Mononuclear cell (primary cell): ENCODE measurements at regions not wholly inside any gene's neighbourhood (a gene's known extent, or its start where the extent isn't known, plus 50 kb on each side); places are given as distances from the start of the nearest gene placed in this dataset.
"Not testable (repeated sequence)": the region's sequence is repeated elsewhere in the genome, so short reads cannot be mapped to it uniquely, and the experiment has no call there.

Experiments
- H3K27me3 ChIP-seq: 2 replicates; pipeline ENCODE4 v1.6.0; 2011; ENCODE audit warnings: low read length, control low read depth; ENCODE audit not compliant: insufficient read depth
- H3K4me1 ChIP-seq: 2 replicates; pipeline ENCODE4 v1.5.1; 2011; ENCODE audit warnings: mild to moderate bottlenecking, low read length, control low read depth; ENCODE audit not compliant: insufficient read depth
- H3K4me3 ChIP-seq: 2 replicates; pipeline ENCODE4 v1.5.1; 2011; ENCODE audit warnings: mild to moderate bottlenecking, low read length, moderate library complexity
- H3K9me3 ChIP-seq: 2 replicates; pipeline ENCODE4 v1.5.1; 2011; ENCODE audit warnings: low read depth, mild to moderate bottlenecking, control low read depth, low read length

- peaks cover 9% of the 10 kb centered on the region for H3K27me3 ChIP-seq
- H3K4me1 ChIP-seq: no peaks in the 10 kb centered on the region
- no peaks in the 10 kb centered on the region for H3K9me3 ChIP-seq
- H3K4me3 ChIP-seq: no peak overlapping the region
Observed at GRCh38 chr6:137545073-137545472, 50.9 kb upstream of the OLIG3 start.

- H3K27me3 ChIP-seq: peaks cover 11% of the 10 kb centered on the region
- H3K4me1 ChIP-seq: no peaks in the 10 kb centered on the region
- no peak overlapping the region for H3K4me3 ChIP-seq
- H3K9me3 ChIP-seq: no peaks in the 10 kb centered on the region
Observed at GRCh38 chr6:137547186-137547585, 53.0 kb upstream of the OLIG3 start.

DNA sequence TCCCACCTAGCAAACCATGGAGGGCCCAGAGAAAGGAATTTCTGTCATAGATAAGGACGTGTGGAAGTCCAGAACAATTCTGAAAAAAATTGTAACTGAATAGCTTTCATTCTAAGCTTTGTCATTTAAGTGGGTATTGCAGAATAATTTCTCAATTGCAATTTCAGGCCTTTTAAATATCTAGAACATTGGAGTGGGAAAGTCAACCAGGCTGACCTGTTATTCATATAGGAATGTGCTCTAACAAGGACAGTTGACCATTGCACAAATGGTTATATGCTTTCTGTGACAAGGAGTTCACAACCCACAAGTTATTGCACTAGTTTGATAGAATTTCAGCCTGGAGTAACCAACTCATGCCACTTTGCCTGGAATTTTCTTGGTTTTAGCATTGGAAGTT, 53.4 kb upstream of the OLIG3 start:
- Histone ChIP-seq H3K9me3 (no peaks in the 10 kb centered on the region), H3K27me3 (peaks cover 11% of the 10 kb centered on the region), H3K4me1 (no peaks in the 10 kb centered on the region), H3K4me3 (no peak overlapping the region)

GRCh38 chr6:137549106-137549505, 54.9 kb upstream of the OLIG3 start:
- Histone ChIP-seq H3K4me1 (no peaks in the 10 kb centered on the region), H3K9me3 (no peaks in the 10 kb centered on the region), H3K27me3 (peaks cover 16% of the 10 kb centered on the region), H3K4me3 (no peak overlapping the region)

DNA sequence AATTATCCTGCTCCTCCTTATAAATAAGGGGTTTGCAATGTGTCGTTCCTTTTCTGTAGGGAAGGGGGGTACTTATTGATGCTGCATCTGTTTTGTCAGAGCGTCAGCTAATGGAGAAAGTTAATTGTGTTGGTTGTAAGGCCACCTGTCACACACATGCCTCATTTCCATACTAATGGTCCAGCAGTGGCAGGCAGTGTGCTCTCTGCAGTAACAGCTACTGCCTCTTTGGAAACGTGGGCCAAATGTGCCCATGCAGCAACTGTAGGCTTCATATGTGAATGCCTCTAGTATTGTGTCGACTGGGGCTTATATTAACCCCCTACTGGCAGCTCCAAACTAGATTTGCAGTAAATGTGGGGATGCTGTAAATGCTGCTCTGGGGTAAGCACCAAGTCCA, 56.3 kb upstream of the OLIG3 start:
- Histone ChIP-seq H3K9me3 (no peaks in the 10 kb centered on the region), H3K4me1 (no peaks in the 10 kb centered on the region), H3K4me3 (no peak overlapping the region), H3K27me3 (peaks cover 13% of the 10 kb centered on the region)

- H3K27me3 ChIP-seq: peaks cover 7% of the 10 kb centered on the region
- H3K9me3 ChIP-seq: no peaks in the 10 kb centered on the region
- H3K4me3 ChIP-seq: no peak overlapping the region
- H3K4me1 ChIP-seq: no peaks in the 10 kb centered on the region
Observed at GRCh38 chr6:137552146-137552545, 58.0 kb upstream of the OLIG3 start.

DNA sequence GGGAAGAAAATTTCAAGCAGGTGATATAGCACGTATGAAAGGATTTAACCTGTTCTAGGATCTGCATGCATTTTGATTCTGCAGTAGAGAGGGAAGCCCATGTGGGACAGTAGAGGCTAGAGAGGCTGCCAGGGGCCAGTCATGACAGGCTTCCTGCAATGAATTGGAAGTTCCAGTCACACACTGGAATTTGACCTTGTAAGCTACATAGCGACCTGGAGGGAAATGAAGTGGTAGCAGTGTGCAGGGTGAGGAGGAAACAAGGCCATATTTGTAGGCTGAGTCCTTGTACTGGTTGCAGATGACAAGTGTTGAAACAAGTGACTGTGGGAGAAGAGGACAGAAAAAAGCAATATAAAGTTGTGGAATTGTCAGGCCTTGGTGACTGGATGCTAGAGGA, 58.6 kb upstream of the OLIG3 start:
- H3K4me3 ChIP-seq: no peak overlapping the region
- peaks cover 7% of the 10 kb centered on the region for H3K27me3 ChIP-seq
- no peaks in the 10 kb centered on the region for H3K4me1 ChIP-seq
- no peaks in the 10 kb centered on the region for H3K9me3 ChIP-seq

DNA sequence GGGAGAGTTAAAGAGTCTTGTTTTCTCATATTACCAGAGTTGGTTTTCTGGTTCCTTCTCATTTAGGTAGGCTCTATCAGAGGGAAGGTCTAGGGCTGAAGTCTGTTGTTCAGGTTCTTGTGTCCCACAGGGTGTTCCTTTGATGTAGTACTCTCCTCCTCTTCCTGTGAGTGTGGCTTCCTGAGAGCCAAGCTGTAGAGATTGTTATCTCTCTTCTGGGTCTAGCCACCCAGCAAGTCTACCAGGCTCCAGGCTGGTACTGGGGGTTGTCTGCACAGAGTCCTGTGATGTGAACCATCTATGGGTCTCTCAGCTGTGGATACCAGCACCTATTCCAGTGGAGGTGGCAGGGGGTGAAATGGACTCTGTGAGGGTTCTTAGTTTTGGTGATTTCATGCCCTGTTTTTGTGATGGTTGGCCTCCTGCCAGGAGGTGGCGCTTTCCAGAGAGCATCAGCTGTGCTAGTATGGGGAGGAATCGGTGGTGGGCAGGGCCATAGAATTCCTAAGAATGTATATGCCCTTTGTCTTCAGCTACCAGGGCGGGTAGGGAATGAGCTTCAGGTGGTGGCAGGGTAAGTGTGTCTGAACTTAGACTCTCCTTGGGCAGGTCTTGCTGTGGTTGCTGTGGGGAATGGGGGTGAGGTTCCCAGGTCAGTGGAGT, 65.5 kb upstream of the OLIG3 start:
- H3K4me1 ChIP-seq: peaks cover 15% of the 10 kb centered on the region
- not testable (repeated sequence) for H3K4me3 ChIP-seq, H3K9me3 ChIP-seq, H3K27me3 ChIP-seq

- peaks cover 15% of the 10 kb centered on the region for H3K4me1 ChIP-seq
- H3K27me3 ChIP-seq: no peaks in the 10 kb centered on the region
- H3K4me3 ChIP-seq: no peak overlapping the region
- no peaks in the 10 kb centered on the region for H3K9me3 ChIP-seq
Observed at GRCh38 chr6:137560184-137560563, 66.0 kb upstream of the OLIG3 start.

DNA sequence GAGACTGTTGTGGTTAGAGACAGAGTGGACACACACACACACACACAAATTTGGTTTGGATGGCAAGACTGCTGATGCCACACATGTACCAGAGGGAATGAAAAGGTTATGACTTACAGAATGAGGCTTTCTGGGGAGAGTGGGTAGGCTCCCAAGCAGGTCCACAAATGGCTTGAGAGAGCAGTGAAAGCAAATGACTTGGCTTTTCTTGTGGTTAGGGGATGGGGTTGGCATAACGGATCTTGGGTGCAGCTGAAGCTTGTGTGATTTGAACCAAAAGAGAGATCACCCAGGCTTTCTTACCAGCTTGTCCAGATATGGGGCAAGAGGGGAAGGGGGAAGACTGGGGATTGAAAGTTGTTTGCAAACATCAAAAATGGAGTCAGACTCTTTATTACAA, 73.9 kb upstream of the OLIG3 start:
- Histone ChIP-seq H3K27me3 (peaks cover 14% of the 10 kb centered on the region), H3K4me1 (no peaks in the 10 kb centered on the region), H3K9me3 (no peaks in the 10 kb centered on the region), H3K4me3 (no peak overlapping the region)

DNA sequence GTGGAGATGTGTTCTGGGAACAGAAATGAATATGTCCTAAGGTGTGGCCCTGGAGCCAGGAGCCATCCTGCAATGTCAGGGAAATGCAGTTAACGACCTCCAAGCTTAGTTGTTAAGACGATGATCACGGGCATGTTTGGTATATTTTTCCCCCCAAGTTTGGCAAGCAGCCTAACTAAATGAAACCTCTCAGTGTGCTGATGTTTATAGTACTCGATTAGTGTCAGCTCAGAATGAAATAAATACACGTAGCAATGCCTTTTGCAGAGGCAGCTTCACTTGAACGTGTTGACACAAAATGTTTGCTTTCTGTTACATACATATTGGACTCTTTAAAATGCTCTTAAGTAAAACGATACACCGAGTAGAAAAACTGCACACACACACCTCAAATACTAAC, 76.2 kb upstream of the OLIG3 start:
- H3K4me3 ChIP-seq: no peak overlapping the region
- no peaks in the 10 kb centered on the region for H3K9me3 ChIP-seq
- H3K4me1 ChIP-seq: no peaks in the 10 kb centered on the region
- peaks cover 25% of the 10 kb centered on the region for H3K27me3 ChIP-seq

GRCh38 chr6:137571854-137572253, 77.7 kb upstream of the OLIG3 start:
- no peaks in the 10 kb centered on the region for H3K9me3 ChIP-seq
- no peaks in the 10 kb centered on the region for H3K4me1 ChIP-seq
- no peak overlapping the region for H3K4me3 ChIP-seq
- H3K27me3 ChIP-seq: peaks cover 25% of the 10 kb centered on the region

DNA sequence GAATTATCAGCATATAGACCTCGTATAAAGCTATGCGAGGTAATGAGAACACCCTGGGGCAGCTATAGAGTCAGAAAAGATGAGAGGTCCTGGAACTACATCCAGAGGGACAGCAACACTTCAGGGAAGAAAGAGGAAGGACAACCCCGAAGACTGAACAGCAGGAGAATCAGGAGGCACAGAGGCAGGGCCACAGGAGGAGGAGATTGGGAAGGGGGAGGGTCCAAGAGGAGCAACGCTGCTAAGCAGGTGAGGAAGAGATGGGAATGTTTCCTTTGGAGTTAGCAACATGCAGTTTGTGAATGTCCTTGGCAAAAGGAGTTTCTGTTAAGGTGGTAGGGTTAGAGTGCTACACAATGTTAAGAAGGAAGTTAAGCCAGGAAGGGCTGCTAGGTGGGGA, 79.5 kb upstream of the OLIG3 start:
- H3K27me3 ChIP-seq: peaks cover 25% of the 10 kb centered on the region
- no peak overlapping the region for H3K4me3 ChIP-seq
- no peaks in the 10 kb centered on the region for H3K4me1 ChIP-seq
- no peaks in the 10 kb centered on the region for H3K9me3 ChIP-seq

- H3K27me3 ChIP-seq: peaks cover 4% of the 10 kb centered on the region
- H3K9me3 ChIP-seq: no peaks in the 10 kb centered on the region
- no peaks in the 10 kb centered on the region for H3K4me1 ChIP-seq
- H3K4me3 ChIP-seq: no peak overlapping the region
Observed at GRCh38 chr6:137579612-137580011, 85.4 kb upstream of the OLIG3 start.

DNA sequence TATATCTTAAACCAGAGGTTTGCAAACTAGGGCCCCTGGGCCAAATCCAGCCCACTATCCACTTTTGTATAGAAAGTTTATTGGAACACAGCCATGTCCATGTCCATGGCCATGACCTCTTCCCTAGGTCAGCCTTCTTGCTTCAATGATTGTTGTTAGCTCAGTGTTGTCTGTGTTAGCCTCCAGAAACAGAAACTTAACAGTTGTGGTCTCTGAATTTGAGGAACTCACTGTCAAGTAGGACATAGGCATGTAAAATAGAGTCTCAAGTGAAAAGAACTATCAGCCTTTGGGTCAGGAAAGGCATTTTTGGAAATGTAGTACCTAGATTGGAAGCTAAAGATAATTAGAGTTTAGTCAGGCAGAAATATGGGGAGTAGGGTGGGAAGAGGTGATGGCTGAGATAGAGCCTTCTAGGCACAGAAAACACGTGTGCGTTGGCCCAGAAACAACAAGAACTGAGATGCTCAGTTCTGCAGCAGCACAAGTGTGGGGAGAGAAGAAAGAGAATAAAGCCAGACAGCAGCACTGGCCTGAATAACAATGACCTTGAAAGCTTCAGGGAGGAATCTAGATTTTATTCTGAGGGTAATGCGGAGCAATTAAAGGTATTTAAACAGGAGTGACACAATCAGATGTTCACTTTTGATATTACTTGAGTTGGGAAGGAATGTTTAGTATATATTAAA, 87.0 kb upstream of the OLIG3 start:
- H3K4me3 ChIP-seq: no peak overlapping the region
- H3K9me3 ChIP-seq: no peaks in the 10 kb centered on the region
- no peaks in the 10 kb centered on the region for H3K4me1 ChIP-seq
- H3K27me3 ChIP-seq: no peaks in the 10 kb centered on the region

DNA sequence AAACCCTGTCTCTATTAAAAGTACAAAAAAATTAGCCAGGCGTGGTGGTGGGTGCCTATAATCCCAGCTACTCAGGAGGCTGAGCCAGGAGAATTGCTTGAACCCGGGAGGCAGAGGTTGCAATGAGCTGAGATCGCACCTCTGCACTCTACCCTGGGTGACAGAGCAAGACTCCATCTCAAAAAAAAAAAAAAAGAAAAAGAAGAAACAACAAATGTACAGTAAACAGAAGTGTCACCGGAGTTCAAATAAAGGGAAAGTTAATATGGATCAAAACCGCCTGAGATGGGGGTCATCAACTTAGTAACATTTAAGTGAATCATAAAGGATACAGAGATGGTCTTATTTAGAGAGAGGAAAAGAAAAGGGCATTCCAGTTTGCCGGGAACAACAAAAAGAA, 89.3 kb upstream of the OLIG3 start:
- H3K9me3 ChIP-seq, H3K27me3 ChIP-seq, H3K4me3 ChIP-seq, H3K4me1 ChIP-seq: not testable (repeated sequence)
